ENCODE measurements at regions not wholly inside any gene's neighbourhood (a gene's known extent, or its start where the extent isn't known, plus 50 kb on each side); places are given as distances from the start of the nearest gene placed in this dataset.

GRCh38 chr2:129888461-129888860 lies 91.0 kb upstream of the RAB6C start:
- DNase-seq (ENCODE audit: low read depth) = no peak

- DNase-seq (ENCODE audit: low read depth) = no peak
These were observed 90.6 kb upstream of the RAB6C start for GRCh38 chr2:129888896-129889295.

GRCh38 chr2:129891341-129892320 lies 87.8 kb upstream of the RAB6C start:
- DNase-seq (ENCODE audit: low read depth) = no peak

GRCh38 chr2:129892360-129892759 lies 87.1 kb upstream of the RAB6C start:
- DNase-seq (ENCODE audit: low read depth) = no peak

GRCh38 chr2:129892773-129893172 lies 86.7 kb upstream of the RAB6C start:
- DNase-seq (ENCODE audit: low read depth) = no peak

GRCh38 chr2:129893244-129893643 lies 86.2 kb upstream of the RAB6C start:
- no peak for DNase-seq (ENCODE audit: low read depth)

- DNase-seq (ENCODE audit: low read depth) = no peak
These were observed 84.8 kb upstream of the RAB6C start for GRCh38 chr2:129894616-129895015.

- DNase-seq (ENCODE audit: low read depth) = no peak
These were observed 84.4 kb upstream of the RAB6C start for GRCh38 chr2:129895061-129895460.

- DNase-seq (ENCODE audit: low read depth) = no peak
These were observed 83.9 kb upstream of the RAB6C start for GRCh38 chr2:129895526-129896082.

GRCh38 chr2:129896226-129897100 lies 83.0 kb upstream of the RAB6C start:
- DNase-seq (ENCODE audit: low read depth) = no peak

- DNase-seq (ENCODE audit: low read depth) = no peak
These were observed 77.6 kb upstream of the RAB6C start for GRCh38 chr2:129901754-129902415.

- DNase-seq (ENCODE audit: low read depth) = no peak
These were observed 76.5 kb upstream of the RAB6C start for GRCh38 chr2:129902731-129903585.

- DNase-seq (ENCODE audit: low read depth) = no peak
These were observed 75.7 kb upstream of the RAB6C start for GRCh38 chr2:129903586-129904425.

- no peak for DNase-seq (ENCODE audit: low read depth)
These were observed 74.7 kb upstream of the RAB6C start for GRCh38 chr2:129904532-129905446.

- DNase-seq (ENCODE audit: low read depth) = no peak
These were observed 73.8 kb upstream of the RAB6C start for GRCh38 chr2:129905664-129906081.

GRCh38 chr2:129906139-129906860 lies 73.2 kb upstream of the RAB6C start:
- no peak for DNase-seq (ENCODE audit: low read depth)

GRCh38 chr2:129906861-129907235 lies 72.6 kb upstream of the RAB6C start:
- DNase-seq (ENCODE audit: low read depth) = no peak
